SK-N-SH treated with all-trans-retinoic acid at 6 μM for 48 hours (cell line): ENCODE measurements at regions not wholly inside any gene's neighbourhood (a gene's known extent, or its start where the extent isn't known, plus 50 kb on each side); places are given as distances from the start of the nearest gene placed in this dataset.

Experiments
- ARNTL ChIP-seq: fragments of 450-650 bp; formaldehyde crosslinking; IDR thresholded peaks from 2 replicates; pipeline ENCODE4 v1.5.0; 2020; ENCODE audit warnings: low read depth, mild to moderate bottlenecking, moderate library complexity, borderline replicate concordance
- TOX ChIP-seq: fragments of 250-450 bp; sonication (Bioruptor Pico); IDR thresholded peaks from 2 replicates; pipeline ENCODE4 v1.8.0; 2021; ENCODE audit warnings: mild to moderate bottlenecking, moderate library complexity, borderline replicate concordance
- ZFP3 ChIP-seq: fragments of 250-450 bp; sonication (Bioruptor Pico); IDR thresholded peaks from 2 replicates; pipeline ENCODE4 v1.5.0; 2020; ENCODE audit warnings: mild to moderate bottlenecking, moderate library complexity
- TF ChIP-seq, protein P1 (sequence below): fragments of 250-450 bp; sonication (Bioruptor Pico); IDR thresholded peaks from 2 replicates; pipeline ENCODE4 v1.5.1; 2020; ENCODE audit warnings: low read depth, mild to moderate bottlenecking, moderate library complexity
- TF ChIP-seq, protein P2 (sequence below): fragments of 250-450 bp; sonication (Bioruptor Pico); IDR thresholded peaks from 2 replicates; pipeline ENCODE4 v1.5.0; 2020; ENCODE audit warnings: mild to moderate bottlenecking, moderate library complexity

DNA sequence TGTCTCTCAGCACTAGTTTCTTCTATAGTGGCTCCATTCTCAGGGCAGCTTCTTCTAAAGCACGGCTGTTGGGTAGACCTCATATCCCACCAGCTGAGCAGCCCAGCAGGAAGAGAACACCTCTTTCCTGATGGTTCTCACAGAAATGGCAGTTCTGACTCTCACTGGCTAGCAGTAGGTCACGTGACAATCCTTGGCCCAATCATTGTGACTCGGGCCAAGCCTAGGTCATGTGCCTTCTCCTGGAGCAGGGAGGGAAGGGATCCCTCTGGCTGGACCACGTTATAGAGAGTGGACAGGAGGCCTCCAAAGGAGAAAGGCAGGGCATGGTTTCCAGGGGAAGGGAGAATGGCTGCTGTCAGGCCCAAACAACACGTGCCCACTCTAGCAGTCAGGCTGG is 149.1 kb downstream of the AACS start:
- no peak for TF ChIP-seq ARNTL (CRISPR knock-in tag)
- TF ChIP-seq, protein P1, sequence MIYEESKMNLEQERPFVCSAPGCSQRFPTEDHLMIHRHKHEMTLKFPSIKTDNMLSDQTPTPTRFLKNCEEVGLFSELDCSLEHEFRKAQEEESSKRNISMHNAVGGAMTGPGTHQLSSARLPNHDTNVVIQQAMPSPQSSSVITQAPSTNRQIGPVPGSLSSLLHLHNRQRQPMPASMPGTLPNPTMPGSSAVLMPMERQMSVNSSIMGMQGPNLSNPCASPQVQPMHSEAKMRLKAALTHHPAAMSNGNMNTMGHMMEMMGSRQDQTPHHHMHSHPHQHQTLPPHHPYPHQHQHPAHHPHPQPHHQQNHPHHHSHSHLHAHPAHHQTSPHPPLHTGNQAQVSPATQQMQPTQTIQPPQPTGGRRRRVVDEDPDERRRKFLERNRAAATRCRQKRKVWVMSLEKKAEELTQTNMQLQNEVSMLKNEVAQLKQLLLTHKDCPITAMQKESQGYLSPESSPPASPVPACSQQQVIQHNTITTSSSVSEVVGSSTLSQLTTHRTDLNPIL (CRISPR knock-in tag): no peak
- TF ChIP-seq ZFP3: no peak
- TF ChIP-seq, protein P2, sequence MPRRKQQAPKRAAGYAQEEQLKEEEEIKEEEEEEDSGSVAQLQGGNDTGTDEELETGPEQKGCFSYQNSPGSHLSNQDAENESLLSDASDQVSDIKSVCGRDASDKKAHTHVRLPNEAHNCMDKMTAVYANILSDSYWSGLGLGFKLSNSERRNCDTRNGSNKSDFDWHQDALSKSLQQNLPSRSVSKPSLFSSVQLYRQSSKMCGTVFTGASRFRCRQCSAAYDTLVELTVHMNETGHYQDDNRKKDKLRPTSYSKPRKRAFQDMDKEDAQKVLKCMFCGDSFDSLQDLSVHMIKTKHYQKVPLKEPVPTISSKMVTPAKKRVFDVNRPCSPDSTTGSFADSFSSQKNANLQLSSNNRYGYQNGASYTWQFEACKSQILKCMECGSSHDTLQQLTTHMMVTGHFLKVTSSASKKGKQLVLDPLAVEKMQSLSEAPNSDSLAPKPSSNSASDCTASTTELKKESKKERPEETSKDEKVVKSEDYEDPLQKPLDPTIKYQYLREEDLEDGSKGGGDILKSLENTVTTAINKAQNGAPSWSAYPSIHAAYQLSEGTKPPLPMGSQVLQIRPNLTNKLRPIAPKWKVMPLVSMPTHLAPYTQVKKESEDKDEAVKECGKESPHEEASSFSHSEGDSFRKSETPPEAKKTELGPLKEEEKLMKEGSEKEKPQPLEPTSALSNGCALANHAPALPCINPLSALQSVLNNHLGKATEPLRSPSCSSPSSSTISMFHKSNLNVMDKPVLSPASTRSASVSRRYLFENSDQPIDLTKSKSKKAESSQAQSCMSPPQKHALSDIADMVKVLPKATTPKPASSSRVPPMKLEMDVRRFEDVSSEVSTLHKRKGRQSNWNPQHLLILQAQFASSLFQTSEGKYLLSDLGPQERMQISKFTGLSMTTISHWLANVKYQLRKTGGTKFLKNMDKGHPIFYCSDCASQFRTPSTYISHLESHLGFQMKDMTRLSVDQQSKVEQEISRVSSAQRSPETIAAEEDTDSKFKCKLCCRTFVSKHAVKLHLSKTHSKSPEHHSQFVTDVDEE (CRISPR knock-in tag): no peak
- TF ChIP-seq TOX (CRISPR knock-in tag): no peak
